ENCODE measurements at regions not wholly inside any gene's neighbourhood (a gene's known extent, or its start where the extent isn't known, plus 50 kb on each side); places are given as distances from the start of the nearest gene placed in this dataset.

DNA sequence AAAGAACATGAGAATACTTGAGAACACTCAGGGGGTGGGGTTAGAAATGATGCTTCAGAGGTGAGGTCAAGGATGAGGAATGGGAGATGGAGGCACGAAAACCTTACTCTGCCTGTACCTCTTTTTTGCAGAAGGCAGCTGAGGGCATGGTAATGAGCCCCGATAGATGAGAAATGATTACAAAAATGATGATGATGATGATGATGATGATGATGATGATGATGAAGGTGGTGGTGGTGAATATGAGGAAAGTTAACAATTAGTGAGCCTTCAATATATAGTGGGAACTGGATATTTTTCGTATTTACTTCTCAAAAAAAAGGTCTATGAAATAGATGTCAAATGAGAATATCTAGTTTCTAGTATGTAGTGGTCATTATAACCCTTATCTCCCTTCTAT lies 584.3 kb downstream of the EPHA4 start:
- Mint-ChIP-seq H3K27me3 (peaks cover 30% of the 10 kb centered on the region), H3K4me1 (no peaks in the 10 kb centered on the region), H3K9me3 (no peaks in the 10 kb centered on the region), H3K36me3 (ENCODE audit: low read depth) (no peaks in the 10 kb centered on the region), H3K4me3 (no peak overlapping the region), H3K27ac (no peak overlapping the region)
- intact Hi-C loops (cut with micrococcal nuclease) = no loop called here
- ATAC-seq (ENCODE audit: low read depth) (no peak), DNase-seq (no peak)
- ChIA-PET CTCF (no interaction called here), POLR2A (no interaction called here)
- TF ChIP-seq, protein P1, sequence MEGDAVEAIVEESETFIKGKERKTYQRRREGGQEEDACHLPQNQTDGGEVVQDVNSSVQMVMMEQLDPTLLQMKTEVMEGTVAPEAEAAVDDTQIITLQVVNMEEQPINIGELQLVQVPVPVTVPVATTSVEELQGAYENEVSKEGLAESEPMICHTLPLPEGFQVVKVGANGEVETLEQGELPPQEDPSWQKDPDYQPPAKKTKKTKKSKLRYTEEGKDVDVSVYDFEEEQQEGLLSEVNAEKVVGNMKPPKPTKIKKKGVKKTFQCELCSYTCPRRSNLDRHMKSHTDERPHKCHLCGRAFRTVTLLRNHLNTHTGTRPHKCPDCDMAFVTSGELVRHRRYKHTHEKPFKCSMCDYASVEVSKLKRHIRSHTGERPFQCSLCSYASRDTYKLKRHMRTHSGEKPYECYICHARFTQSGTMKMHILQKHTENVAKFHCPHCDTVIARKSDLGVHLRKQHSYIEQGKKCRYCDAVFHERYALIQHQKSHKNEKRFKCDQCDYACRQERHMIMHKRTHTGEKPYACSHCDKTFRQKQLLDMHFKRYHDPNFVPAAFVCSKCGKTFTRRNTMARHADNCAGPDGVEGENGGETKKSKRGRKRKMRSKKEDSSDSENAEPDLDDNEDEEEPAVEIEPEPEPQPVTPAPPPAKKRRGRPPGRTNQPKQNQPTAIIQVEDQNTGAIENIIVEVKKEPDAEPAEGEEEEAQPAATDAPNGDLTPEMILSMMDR (IDR thresholded peaks at IDR 0.05) = no peak

DNA sequence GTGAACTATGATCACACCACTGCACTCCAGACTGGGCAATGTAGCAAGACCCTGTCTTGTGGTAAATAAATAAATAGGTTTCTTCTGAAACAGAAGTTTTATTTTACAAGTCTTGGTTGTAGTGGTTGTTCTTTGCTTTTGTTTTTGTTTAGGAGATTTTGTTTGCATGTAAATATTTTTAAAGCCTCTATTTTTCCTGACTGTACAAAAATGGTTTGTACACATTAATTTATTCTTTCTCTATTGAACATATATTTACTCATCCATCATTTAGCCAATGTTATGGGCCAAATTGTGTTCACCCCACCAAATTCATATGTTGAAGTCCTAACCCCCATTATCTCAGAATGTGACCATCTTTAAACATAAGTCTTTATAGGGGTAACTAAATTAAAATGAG lies 580.1 kb downstream of the EPHA4 start:
- Mint-ChIP-seq H3K27me3 (peaks cover 9% of the 10 kb centered on the region), H3K36me3 (ENCODE audit: low read depth) (no peaks in the 10 kb centered on the region), H3K4me1 (no peaks in the 10 kb centered on the region), H3K4me3 (no peak overlapping the region), H3K27ac (no peak overlapping the region), H3K9me3 (no peaks in the 10 kb centered on the region)
- intact Hi-C loops (cut with micrococcal nuclease) = no loop called here
- CTCF ChIA-PET = no interaction called here
- POLR2A ChIA-PET = no interaction called here
- DNase-seq (no peak), ATAC-seq (ENCODE audit: low read depth) (no peak)
- TF ChIP-seq, protein P1 (IDR thresholded peaks at IDR 0.05) = no peak

DNA sequence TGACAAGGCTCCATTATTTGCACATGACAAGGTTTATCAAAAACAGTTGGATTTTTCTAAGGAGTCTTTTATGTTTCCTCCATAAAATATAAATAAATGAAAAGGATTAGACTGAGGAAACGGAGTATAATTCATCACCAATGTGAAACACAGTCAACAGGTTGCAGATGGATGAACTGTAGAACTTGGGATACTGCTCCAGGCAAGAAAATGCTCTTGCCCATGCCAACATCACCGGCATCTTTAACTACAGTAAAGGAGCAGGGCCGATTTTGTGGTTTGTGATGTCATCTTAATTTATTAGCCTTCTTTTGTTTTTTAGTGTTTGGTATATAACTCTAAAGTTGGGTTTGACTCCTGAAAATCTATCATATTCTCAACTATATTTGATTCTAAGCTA lies 577.3 kb downstream of the EPHA4 start:
- H3K4me1 Mint-ChIP-seq = no peaks in the 10 kb centered on the region
- DNase-seq (no peak), ATAC-seq (ENCODE audit: low read depth) (no peak)
- no peak overlapping the region for H3K27ac Mint-ChIP-seq
- no peaks in the 10 kb centered on the region for H3K9me3 Mint-ChIP-seq
- POLR2A ChIA-PET = no interaction called here
- H3K4me3 Mint-ChIP-seq = no peak overlapping the region
- intact Hi-C loops (cut with micrococcal nuclease) = no loop called here
- CTCF ChIA-PET = no interaction called here
- H3K36me3 Mint-ChIP-seq (ENCODE audit: low read depth) = no peaks in the 10 kb centered on the region
- H3K27me3 Mint-ChIP-seq = peaks cover 9% of the 10 kb centered on the region
- TF ChIP-seq, protein P1 (IDR thresholded peaks at IDR 0.05) = no peak

DNA sequence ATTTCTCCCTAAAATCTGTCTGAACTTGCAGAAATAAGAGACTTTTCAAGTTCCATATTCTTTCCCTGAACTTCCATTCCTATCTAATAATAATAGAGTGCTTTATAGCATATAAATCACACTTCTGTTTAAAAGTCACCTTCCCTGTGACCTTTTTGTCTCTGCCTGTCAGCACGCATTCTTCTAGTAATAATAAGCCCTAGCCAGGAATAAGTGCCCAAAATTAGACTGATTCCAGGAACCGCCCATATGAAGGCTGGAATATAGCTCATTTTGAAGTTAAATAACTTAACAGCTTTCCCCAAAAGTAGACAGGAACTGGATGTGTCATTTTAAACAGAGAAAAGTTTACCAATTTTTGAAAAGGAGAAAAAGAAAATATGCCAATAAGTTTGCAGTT lies 576.5 kb downstream of the EPHA4 start:
- Mint-ChIP-seq H3K27me3 (peaks cover 9% of the 10 kb centered on the region), H3K36me3 (ENCODE audit: low read depth) (no peaks in the 10 kb centered on the region), H3K4me1 (no peaks in the 10 kb centered on the region), H3K27ac (no peak overlapping the region), H3K9me3 (no peaks in the 10 kb centered on the region), H3K4me3 (no peak overlapping the region)
- ChIA-PET CTCF (no interaction called here), POLR2A (no interaction called here)
- DNase-seq = no peak
- intact Hi-C loops (cut with micrococcal nuclease) = no loop called here
- ATAC-seq (ENCODE audit: low read depth) = no peak
- TF ChIP-seq, protein P1 (IDR thresholded peaks at IDR 0.05) = no peak

DNA sequence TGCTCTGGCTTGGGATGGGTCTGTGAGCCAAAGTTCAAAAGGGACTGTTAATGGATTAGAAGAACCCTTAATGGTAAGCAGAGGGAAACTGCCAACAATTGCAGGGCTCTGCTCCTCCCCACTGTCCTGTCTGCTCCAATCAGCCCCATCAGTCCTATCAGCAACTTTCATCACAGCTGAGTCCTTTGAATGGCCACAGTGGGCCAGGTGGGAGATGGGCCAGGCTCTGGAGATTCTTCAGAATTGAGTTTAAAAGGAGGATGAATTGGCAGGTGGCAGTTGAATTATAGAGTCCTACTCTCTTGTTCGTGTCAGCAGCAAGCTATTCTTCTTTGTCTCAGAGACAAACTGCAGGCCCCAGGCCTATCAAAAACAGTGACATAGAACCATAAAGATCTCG lies 573.9 kb downstream of the EPHA4 start:
- Mint-ChIP-seq H3K27me3 (peaks cover 5% of the 10 kb centered on the region), H3K4me3 (no peak overlapping the region), H3K27ac (no peak overlapping the region), H3K9me3 (no peaks in the 10 kb centered on the region), H3K4me1 (no peaks in the 10 kb centered on the region), H3K36me3 (ENCODE audit: low read depth) (no peaks in the 10 kb centered on the region)
- ATAC-seq (ENCODE audit: low read depth) = no peak
- intact Hi-C loops (cut with micrococcal nuclease) = no loop called here
- ChIA-PET POLR2A (no interaction called here), CTCF (no interaction called here)
- TF ChIP-seq, protein P1 (IDR thresholded peaks at IDR 0.05) = no peak
- no peak for DNase-seq
